Keratinocyte (primary cell): ENCODE measurements at regions not wholly inside any gene's neighbourhood (a gene's known extent, or its start where the extent isn't known, plus 50 kb on each side); places are given as distances from the start of the nearest gene placed in this dataset.
A peak's percentile ranks its signal among the peaks of the same experiment; 100 is the strongest.

Experiments
- DNase-seq: peaks from one replicate; pipeline ENCODE4 v3.0.0-alpha.2; 2011; ENCODE audit warnings: low read depth, missing footprints, low spot score
- FAIRE-seq: peaks from 2 replicates; lab custom pipeline; 2011; peaks lifted over from hg19 to GRCh38; lab: Jason Lieb, UNC
- H2AFZ ChIP-seq: 2 replicates; pipeline ENCODE4 v1.6.0; 2012; ENCODE audit warnings: low read length, control low read depth, inconsistent platforms; ENCODE audit not compliant: control insufficient read depth
- H3K27ac ChIP-seq: 2 replicates; pipeline ENCODE4 v1.5.1; 2011; ENCODE audit warnings: low read length; ENCODE audit not compliant: control insufficient read depth, insufficient read depth
- H3K27me3 ChIP-seq: 3 replicates; pipeline ENCODE4 v1.6.0; 2011; ENCODE audit warnings: low read length; ENCODE audit not compliant: control insufficient read depth, insufficient read depth; ENCODE audit errors: extremely low read depth
- H3K36me3 ChIP-seq, 2 experiments: 2 replicates in 1 of 2; 3 replicates in 1 of 2; pipeline ENCODE4 v1.5.1; 2011; ENCODE audit warnings: low read length in 2 of 2, mild to moderate bottlenecking in 1 of 2; ENCODE audit not compliant: control insufficient read depth in 2 of 2, insufficient read depth in 2 of 2; ENCODE audit errors: extremely low read depth in 1 of 2
- H3K4me1 ChIP-seq: 3 replicates; pipeline ENCODE4 v1.5.1; 2011; ENCODE audit warnings: low read length; ENCODE audit not compliant: control insufficient read depth, insufficient read depth; ENCODE audit errors: extremely low read depth
- H3K4me2 ChIP-seq: 3 replicates; pipeline ENCODE4 v1.6.0; 2011; ENCODE audit warnings: low read depth, low read length; ENCODE audit not compliant: control insufficient read depth, insufficient read depth; ENCODE audit errors: extremely low read depth
- H3K4me3 ChIP-seq, 3 experiments: fragments of 200-600 bp in 1 of 3; sonication (generic) in 1 of 3; 2 replicates in 2 of 3; 3 replicates in 1 of 3; pipeline ENCODE4 v1.5.1; 2011 to 2016; ENCODE audit warnings: low read length in 3 of 3, mild to moderate bottlenecking in 3 of 3, control low read depth in 2 of 3, inconsistent platforms in 1 of 3, low read depth in 1 of 3, mixed read lengths in 1 of 3, mixed run types in 1 of 3, moderate library complexity in 1 of 3; ENCODE audit not compliant: control insufficient read depth in 2 of 3, insufficient read depth in 2 of 3; ENCODE audit errors: extremely low read depth in 1 of 3
- H3K79me2 ChIP-seq: 2 replicates; pipeline ENCODE4 v1.6.0; 2012; ENCODE audit warnings: low read length; ENCODE audit not compliant: control insufficient read depth, insufficient read depth
- H3K9ac ChIP-seq: 3 replicates; pipeline ENCODE4 v1.6.0; 2011; ENCODE audit warnings: low read length; ENCODE audit not compliant: control insufficient read depth, insufficient read depth; ENCODE audit errors: extremely low read depth
- H3K9me1 ChIP-seq: 3 replicates; pipeline ENCODE4 v1.6.0; 2011; ENCODE audit warnings: low read length; ENCODE audit not compliant: control insufficient read depth, insufficient read depth; ENCODE audit errors: extremely low read depth
- H3K9me3 ChIP-seq: 2 replicates; pipeline ENCODE4 v1.5.1; 2012; ENCODE audit warnings: low read depth, low read length; ENCODE audit not compliant: control insufficient read depth
- H4K20me1 ChIP-seq: 3 replicates; pipeline ENCODE4 v1.6.0; 2011; ENCODE audit warnings: low read length; ENCODE audit not compliant: control insufficient read depth, insufficient read depth; ENCODE audit errors: extremely low read depth
- CTCF ChIP-seq, 3 experiments: IDR thresholded peaks in 1 of 3; conservative IDR thresholded peaks in 1 of 3; optimal IDR thresholded peaks in 1 of 3; 2 replicates in 2 of 3; 3 replicates in 1 of 3; pipeline versions ENCODE3 to v1.5.1; 2011; ENCODE audit warnings: low read length in 3 of 3, mild to moderate bottlenecking in 3 of 3, moderate library complexity in 2 of 3, control low read depth in 1 of 3, inconsistent platforms in 1 of 3; ENCODE audit not compliant: insufficient read depth in 2 of 3; ENCODE audit errors: extremely low read depth in 1 of 3
- EZH2 ChIP-seq: IDR thresholded peaks from one replicate; pipeline ENCODE4 v1.6.1; 2012; ENCODE audit warnings: inconsistent platforms, mild to moderate bottlenecking, low read length, moderate library complexity
- dilution Hi-C: fragments of 300-500 bp; cut with MboI; formaldehyde crosslinking; loops from one replicate; pipeline ENCODE4 v1.7.0; 2020; ENCODE audit warnings: low sequenced_read_pairs; ENCODE audit not compliant: extremely low pct_ligation_motif_present

- dilution Hi-C loops, result no loop called here
- FAIRE-seq, result peak; percentile 32
- no peaks in the 10 kb centered on the region for H3K79me2 ChIP-seq
These were observed 114.9 kb upstream of the VANGL1 start for GRCh38 chr1:115526900-115527299.

GRCh38 chr1:115524236-115524635, 117.5 kb upstream of the VANGL1 start:
- Histone ChIP-seq H3K27ac (peak overlapping the region; percentile 75), H2AFZ (peak overlapping the region; percentile 70), H3K36me3 (no peaks in the 10 kb centered on the region), H3K9ac (peak overlapping the region; percentile 8), H3K4me3 (no peak overlapping the region), H3K4me1 (peaks cover 40% of the 10 kb centered on the region), H3K79me2 (no peaks in the 10 kb centered on the region), H3K9me1 (no peaks in the 10 kb centered on the region), H3K27me3 (no peaks in the 10 kb centered on the region), H3K4me2 (peak overlapping the region; percentile 31), H4K20me1 (no peaks in the 10 kb centered on the region), H3K9me3 (no peaks in the 10 kb centered on the region)
- DNase-seq (peak; percentile 79), FAIRE-seq (peak; percentile 96)
- no peak for TF ChIP-seq EZH2
- no peak for TF ChIP-seq CTCF (optimal IDR thresholded peaks at IDR 0.05 in 1 of 3, IDR thresholded peaks at IDR 0.05 in 1 of 3, conservative IDR thresholded peaks at IDR 0.05 in 1 of 3; ENCODE audit: extremely low read depth in 1 of 3, insufficient read depth in 2 of 3, low read length in 3 of 3)
- dilution Hi-C loops, result no loop called here

More at GRCh38 chr1:115526900-115527299, 114.9 kb upstream of the VANGL1 start:
- H3K36me3 ChIP-seq, result no peaks in the 10 kb centered on the region
- H3K4me2 ChIP-seq, result no peak overlapping the region
- H3K9me1 ChIP-seq, result no peaks in the 10 kb centered on the region
- H2AFZ ChIP-seq, result no peak overlapping the region
- no peak overlapping the region for H3K27ac ChIP-seq
- H3K27me3 ChIP-seq, result no peaks in the 10 kb centered on the region
- H3K4me3 ChIP-seq, result no peak overlapping the region
- no peak overlapping the region for H3K9ac ChIP-seq
- H3K4me1 ChIP-seq, result peaks cover 50% of the 10 kb centered on the region
- no peak for DNase-seq
- TF ChIP-seq EZH2 (no peak), CTCF (optimal IDR thresholded peaks at IDR 0.05 in 1 of 3, IDR thresholded peaks at IDR 0.05 in 1 of 3, conservative IDR thresholded peaks at IDR 0.05 in 1 of 3; ENCODE audit: extremely low read depth in 1 of 3, insufficient read depth in 2 of 3, low read length in 3 of 3) (no peak)
- H3K9me3 ChIP-seq, result no peaks in the 10 kb centered on the region
- H4K20me1 ChIP-seq, result no peaks in the 10 kb centered on the region
